ENCODE measurements at regions not wholly inside any gene's neighbourhood (a gene's known extent, or its start where the extent isn't known, plus 50 kb on each side); places are given as distances from the start of the nearest gene placed in this dataset.

DNA sequence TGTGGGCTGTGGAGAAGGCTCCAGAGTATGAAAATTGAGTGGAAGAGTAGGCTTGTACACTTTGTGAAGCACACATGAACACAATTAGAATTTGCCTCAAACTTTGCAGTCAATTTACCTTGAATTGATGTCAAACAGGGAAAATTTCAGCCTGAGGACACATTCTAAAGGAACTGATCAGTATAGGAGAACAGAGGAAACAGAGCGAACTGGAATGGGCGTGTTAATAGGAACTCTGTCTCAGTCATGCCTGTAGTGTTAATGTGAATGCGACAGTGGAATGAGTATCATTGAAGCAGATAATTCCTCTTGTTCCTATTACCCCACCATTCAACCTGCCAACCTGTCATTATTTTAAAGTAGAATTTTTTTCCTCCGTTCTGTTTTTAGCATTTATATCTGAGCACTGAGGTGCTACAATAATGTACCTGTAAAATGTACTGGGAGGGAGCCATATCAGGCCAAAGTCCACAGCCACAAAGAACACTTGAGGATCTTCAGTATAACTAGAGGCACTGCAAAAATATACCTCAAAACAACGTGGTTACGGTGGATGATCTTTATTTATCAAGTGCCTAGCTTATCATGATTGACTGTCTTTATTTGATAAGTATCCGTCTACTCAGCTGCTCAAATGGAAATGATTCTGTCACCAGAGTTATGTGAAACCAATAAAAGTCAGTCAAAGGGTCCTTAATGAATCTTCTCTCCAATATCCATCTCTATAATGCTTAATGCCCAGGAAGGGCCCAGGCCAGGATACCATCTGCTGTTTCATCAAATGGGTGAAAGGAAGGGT, 125.3 kb upstream of the STMND1 start:
- no peak for DNase-seq (ENCODE audit: low read depth)

DNA sequence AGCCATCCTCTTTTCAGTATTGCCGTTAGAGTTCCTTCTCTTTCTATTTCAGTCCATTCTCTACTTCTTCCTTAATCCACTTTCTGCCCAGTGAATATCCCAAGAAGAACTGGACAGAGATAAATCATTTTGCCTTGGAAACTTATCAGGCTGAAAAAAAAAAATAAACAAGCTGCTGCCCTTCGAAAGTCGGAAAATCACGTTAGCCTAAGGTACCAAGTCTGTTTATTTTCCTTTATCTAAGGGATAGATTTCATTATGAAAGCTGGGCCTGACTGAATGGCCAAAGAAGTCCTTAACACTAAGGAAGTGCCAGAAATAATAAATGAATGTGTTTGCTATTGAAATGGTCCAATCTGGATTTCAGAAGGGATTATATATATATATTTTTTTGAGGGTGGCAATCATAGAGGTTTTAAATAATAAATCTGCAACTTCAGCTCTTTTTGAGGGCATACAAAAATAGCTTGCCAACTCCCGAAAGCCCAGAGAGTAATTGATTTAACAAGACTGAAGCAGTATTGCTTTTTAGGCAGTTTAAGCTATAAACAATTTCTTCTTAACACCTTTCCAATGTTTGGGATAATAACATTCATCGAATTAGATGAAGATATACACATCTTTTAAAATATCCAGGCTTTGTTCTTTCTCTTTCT, 127.0 kb upstream of the STMND1 start:
- no peak for DNase-seq (ENCODE audit: low read depth)

DNA sequence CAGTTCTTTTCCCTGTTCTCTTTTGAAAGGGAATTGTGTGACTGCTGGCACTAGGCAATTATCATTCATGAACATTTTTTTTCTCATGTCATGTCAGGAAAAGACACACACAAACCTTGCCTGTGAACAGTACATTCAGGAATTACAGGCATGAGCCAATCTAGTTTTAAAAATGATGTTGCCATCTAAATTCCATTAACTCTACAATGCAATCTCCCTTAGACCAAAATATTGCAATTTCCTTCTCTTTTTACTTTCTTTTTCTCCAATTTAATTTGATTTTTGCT, 127.5 kb upstream of the STMND1 start:
- DNase-seq (ENCODE audit: low read depth): no peak

DNA sequence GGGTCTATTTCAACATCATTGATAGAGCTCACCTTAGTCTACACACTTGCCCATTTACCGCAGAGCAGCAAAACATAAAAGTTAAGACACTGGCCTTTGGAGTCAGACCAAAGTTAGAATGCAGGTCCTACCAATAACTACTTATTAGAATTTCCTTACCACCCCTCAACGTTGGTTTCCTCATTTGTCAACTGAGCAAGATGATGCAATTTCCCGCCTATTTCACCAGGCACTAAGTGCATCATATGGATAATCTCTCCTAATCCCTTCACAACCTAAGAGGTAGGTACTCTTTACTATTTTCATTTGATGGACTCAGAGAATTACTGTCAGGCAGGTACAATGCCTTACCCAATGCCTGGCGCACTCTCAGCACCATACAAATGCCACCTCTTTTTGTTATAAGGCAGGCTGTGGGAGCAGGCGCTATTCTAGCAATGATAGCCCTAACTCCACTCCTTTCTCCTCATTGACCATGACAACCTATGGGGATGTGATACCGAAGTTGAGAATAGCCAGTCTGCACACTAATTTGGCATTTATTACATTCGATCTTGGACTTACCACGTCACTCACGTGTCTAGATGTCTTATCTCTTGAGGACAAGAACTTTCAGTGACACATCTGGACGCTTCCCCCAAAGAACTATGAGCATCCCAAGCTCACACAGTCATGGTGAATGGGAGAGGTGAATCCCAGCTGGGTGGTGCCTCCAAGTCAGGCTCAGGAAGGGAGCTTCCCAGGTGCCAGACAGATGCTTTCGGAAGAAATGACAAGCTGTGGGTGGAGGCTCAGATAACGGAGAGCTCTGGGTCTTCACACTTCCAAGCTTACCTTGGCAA, 128.1 kb upstream of the STMND1 start:
- DNase-seq (ENCODE audit: low read depth): no peak

DNA sequence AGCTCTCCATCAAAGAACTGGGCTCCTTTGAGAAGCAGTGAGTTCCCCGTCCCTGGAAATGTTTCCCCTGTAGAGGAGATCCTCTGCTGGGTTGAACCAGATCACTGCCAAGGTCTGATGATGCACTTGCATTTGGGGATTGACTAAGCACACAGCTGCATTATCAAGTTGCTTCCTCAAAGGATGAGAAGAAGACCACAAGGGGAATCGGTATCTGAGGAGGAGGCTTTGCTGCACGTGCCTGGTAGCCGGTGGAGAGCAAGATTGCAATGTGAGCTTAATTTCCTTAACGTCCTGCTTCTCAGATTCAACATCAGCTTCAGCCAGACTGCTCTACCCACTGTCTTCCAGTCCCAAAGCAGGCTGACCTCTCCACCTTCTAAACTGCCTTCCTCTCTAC, 128.8 kb upstream of the STMND1 start:
- no peak for DNase-seq (ENCODE audit: low read depth)

DNA sequence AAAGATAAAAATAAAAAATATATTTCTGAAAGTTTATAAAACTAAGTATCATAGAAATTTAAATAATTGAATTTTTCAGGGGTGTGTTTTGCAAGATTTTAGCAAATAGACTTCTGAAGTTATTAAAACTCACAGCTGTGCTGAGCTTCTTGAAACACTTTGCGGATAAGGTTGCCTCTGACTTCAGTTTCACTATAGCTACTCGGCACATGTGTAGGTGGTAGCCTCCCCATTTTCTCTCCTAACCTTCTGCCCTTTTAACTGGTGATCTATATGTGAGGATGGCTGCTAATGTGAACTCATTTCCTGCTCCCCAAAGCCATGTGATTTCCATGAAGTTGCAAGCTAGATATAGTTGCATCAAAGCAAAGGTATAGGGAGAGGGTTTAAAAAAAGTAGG, 129.3 kb upstream of the STMND1 start:
- no peak for DNase-seq (ENCODE audit: low read depth)

DNA sequence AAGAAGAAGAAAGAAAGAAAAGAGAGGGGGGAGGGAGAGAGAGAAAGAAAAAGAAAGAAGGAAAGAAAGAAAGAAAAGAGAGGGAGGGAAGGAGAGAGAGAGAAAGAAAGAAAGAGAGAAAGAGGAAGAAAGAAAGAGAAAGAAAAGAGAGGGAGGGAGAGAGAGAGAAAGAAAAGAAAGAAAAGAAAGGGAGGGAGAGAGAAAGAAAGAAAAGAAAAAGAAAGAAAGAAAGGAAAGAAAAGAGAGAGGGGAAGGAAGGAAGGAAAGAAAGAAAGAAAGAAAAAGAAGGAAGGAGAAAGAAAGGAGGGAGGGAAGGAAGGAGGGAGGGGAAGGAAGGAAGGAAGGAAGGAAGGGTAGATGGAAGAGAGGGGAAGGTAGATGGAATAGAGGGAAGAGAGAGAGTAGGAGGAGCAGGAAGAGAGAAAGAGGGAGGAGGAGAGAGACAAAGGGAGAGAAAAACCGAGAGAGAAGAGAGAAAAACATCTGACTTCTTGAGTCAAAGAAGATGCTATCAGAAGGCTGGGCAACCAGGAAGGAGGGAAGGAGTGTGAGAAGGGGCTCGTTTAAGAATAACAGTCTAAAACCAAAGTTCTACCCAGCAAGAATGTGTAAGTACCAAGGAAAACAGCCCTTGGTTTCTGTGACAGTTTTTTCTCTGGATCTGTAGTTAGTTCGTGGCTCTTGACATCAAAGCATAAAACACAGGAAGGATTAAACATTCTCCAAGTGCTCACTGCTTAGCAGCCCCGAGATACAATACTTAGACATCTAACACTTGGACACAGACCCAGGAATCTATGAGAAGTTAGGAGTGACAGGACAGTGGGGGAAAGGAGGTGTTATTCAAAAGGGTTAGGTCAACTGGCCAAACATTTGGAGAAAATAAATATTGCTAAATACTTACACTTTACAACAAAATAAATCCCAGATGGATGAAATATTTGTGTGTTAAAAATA, 131.9 kb upstream of the STMND1 start:
- DNase-seq (ENCODE audit: low read depth): no peak

DNA sequence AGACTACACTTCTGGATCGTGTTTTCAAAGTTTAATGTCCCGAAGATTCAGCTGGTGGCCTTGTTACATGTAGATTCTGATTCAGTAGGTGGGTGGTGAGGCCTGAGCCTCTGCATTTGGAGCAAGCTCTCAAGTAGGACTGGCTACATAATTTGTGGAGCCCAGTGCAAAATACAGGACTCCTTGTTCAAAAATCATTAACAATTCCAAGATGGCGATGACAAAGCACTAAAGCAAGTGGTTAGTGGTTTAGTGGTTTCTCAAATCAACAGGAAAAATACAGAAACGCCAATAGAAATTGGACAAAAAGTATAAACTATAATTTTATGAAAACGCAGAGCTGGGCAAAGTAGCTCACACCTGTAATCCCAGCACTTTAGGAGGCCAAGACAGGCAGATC, 133.7 kb upstream of the STMND1 start:
- DNase-seq (ENCODE audit: low read depth): no peak

DNA sequence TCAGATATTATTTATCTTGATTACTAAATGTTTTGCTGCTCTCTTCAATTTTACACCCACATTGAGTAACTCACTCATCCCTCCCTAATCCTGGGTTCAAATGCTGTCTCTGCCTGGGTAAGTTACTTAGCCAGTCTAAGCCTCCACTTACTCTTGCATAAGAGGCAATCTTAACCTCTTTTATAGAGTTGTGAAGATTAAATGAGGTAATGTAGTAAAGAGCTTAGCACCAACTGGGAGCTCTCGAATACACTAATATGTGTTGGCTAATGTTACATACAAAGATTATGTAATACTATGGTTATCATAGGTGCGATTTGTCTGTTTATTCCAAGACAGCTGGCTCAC, 134.4 kb upstream of the STMND1 start:
- no peak for DNase-seq (ENCODE audit: low read depth)

DNA sequence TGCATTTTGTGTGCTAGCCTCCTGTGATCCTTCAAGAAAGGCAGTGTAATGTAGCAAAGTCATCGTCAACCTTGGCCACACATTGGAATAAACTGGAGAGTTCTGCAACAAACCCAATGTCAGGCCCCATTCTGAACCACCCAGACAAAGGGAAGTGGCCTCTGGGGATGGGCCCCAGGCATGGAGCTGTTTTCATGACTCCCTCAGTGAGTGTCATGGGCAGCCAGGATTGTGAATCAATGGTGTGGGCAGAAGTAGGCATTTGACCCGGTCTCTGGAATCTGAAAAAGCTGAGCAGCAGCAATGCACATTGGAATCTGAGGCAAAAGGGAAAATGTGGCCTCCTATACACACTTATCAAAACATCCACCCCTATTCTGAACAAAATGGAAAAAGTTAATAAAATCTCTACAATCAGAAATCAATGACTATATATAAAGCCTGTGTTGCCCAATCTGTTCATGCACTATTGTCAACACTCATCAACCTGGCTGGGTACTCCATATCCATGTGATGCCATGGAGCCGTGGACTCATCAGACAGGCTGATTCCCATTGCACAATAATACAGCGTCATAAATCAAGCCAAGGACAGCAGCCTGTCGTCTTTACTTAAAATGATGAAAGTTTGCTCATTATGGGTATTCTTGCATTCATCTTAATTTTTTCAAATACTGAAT, 134.9 kb upstream of the STMND1 start:
- no peak for DNase-seq (ENCODE audit: low read depth)

DNA sequence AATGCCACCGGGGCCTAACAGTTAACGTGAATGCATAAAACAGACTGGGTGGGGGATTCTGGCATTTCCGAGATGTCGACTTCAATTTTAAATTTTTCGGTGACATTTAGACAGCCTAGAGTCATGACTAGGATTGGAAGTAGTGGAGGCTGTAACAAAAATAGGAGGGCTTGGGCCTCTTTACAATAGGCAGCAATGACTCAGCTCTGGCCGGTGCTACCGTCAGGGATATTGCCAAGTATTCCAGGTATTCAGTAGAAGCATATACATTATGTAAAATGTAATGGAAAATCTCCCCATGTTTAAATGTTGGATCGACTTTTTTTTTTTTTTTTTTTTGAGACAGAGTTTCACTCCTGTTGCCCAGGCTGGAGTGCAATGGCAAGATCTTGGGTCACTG, 136.2 kb upstream of the STMND1 start:
- no peak for DNase-seq (ENCODE audit: low read depth)

DNA sequence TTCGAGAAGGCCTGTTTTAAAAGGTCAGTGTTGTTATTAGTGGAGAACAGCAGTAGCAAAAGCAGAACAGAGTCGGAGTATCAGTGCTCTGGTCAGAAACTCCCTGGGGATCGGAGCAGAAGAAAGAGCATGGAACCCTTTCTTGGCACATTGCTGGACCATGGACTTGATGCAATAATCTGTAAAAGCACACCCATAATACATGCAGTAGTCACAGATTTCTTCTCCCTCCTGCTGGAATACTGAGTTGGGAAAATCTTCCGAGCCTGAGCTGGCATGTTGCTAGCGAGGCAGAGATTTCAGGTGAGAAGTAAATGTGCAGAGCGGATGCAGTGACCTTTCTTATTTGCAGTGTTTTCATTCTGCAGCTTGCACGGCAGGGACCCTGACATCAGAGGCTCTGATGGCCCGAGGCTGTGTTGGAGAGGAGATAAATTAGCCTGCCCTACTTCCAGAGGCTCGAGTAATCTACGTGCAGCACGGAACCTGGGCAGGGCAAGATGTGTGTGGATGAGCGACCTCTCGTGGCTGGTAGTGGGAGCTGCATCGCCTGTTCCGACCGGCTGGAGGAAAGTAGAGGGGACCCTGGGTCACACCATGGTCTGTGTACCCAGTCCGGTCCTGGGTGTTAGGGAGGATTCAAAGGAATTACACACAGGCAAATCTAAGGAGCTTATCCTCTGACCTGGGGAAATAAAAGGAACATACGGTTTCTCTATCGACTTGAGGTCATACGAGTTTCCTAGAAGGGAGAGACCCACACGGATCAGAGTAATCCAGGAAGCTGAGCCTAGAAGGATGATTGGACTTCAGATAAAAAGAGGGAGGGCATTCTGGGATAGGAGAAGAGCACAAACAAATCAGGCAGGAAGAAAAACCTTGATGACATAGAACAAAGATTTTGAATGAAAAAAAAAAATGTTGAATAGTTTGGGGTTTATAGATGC, 137.0 kb upstream of the STMND1 start:
- peak; percentile 43 for DNase-seq (ENCODE audit: low read depth)

DNA sequence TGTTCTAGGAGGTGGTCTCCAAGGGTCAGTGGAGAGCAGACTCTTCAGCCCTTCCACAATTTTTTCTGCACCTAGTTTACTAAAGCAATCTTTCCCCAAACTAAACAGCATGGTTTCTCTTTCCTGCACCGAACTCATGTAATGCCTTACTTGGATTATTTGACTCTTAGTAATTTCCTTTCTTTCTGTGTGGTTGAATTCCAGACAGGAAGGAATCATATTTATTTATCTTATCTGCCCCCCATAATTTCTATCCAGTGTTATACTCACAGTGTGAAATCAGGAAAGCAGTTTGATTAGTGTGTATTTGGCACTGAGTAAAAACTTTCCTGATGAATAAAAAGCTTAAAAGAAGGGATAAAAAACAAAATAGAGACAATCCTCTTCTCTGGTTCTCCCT, 140.3 kb upstream of the STMND1 start:
- no peak for DNase-seq (ENCODE audit: low read depth)

DNA sequence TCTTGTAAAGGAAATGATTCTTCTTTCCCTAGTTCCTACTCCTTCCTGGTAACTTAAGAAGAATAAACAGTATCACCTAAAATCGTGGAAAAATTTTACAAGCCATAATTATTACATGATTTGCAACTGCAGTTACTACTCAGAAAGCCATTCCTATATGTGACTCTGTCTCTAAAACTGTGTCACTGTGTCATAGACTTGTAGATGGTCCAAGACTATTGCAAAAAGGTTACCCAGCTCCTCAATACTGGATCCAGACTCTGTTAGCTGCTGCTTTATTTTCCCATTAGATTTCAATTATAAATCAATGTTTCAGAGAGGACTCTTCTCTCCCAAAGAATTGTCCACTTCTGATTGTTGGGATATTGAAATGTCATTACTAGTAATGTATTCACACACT, 142.1 kb upstream of the STMND1 start:
- DNase-seq (ENCODE audit: low read depth): no peak

DNA sequence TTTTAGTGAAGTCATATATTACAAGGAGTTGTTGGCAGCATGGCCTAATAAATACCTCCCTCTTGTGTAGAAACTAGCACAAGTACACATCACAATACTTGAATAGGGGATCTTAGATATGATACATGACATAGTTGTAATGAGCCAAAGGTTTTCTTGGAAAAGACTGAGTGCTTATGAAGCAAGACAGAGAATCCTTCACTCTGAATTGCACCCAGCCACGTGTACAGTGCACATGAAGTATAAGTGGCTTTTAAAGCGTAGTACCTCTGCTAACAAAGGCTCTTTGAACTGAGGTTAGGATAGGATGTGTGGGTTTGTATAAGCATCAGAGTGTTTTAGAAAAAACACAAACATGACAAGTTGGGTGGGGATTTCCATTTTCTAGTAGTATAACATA, 145.5 kb upstream of the STMND1 start:
- DNase-seq (ENCODE audit: low read depth): no peak

DNA sequence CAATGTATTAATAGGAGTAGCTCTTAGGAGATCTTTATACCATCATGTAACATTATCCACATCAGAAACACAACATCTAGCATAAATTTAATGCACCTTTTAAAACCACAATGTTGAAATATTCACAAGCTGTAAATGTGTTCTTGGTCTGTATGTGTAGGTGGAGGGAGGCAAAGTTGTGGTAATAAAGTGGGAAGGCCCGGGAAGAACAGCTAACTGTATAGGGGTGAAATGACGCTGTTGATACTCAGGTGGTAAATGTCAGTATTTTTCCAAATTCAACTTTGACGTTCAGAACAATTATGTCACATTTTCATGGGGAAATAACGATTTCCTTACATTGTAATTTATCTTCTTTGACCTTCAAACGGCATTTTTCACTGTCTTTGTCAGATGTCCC, 146.0 kb upstream of the STMND1 start:
- DNase-seq (ENCODE audit: low read depth): no peak

DNA sequence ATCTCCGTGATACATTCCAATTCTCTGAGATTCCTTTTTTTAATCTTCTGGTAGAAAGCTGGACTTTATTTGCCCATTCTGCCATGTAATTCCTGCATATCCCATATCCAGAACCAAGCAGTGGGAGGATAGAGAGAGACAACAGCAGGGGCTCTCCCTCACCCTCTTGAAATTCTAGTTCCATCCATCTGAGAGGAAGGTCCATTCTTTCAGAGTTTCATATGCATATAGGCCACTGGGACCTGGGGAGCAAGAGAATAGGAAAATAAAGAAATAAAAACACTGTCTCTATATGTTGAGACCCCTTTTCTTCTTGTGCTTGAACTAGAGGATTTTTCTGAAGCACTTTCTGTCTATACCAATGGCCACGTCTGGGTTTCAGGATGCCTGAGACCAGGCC, 147.9 kb upstream of the STMND1 start:
- no peak for DNase-seq (ENCODE audit: low read depth)

DNA sequence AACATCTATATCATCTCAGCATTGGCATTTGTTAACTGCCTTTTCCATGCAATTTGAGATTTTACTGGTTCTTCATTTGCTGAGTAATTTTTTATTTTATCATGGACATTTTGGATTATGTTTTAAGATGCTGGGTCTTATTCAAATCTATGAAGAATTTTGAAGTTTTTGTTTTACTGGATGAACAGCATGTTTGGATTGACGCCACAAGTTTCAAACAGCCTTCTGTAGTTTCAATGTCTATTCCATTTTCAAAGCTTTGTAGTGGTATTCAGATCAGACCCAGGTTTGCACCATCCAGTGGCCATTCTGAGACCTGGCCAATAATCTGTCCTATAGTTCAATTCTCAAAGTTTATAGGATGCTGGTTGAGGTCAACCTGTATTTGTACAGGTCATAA, 148.4 kb upstream of the STMND1 start:
- no peak for DNase-seq (ENCODE audit: low read depth)

DNA sequence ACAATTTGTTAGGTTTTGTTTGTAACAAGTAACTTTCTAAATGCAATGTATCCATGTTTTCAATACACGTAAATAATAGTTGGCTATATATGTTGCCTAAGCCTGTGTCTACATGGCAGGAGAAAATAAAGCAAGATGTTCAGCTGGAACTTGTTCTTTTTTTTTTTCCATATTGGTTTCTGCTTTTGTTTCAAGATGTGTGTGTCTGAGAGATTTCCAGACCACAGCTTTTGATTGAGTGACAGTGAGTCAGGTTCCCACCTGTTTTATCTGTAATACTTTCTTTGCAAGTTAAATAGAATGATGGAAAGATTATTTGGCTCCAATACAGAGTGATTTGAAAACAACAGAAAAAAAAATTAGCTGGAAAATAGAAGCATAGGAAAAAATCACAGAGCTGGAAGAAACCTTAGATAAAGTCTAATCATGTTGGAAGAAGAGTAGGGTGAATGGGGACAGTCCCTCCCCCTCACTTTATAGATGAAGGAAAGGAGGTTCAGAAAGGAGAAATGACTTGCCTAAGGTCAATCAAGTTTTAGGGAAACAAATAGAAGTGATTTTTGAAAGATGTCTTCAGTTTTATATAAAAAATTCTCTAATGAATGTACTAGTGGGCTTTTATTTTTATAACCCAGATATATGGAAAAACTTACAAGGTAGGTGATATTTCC, 150.9 kb upstream of the STMND1 start:
- no peak for DNase-seq (ENCODE audit: low read depth)

DNA sequence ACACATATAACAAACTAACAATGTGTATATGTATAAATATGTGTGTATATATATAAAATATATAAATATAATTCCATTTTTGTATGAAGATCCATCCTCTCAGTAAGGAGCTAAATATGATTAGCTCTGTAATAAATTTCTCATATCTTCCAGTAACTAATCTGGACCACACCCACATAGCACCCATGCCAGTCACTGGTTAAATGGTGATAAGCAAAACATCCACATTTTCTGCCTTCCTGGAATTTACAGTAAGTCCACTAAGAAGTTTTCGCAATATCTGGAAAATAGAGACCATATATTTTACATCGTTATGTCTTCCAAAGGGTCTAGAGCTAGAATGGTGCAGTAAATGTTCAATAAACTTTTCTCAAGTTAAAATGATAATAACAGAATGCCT, 151.5 kb upstream of the STMND1 start:
- no peak for DNase-seq (ENCODE audit: low read depth)
